Glutamatergic neuron (in vitro differentiated cells): ENCODE measurements at regions not wholly inside any gene's neighbourhood (a gene's known extent, or its start where the extent isn't known, plus 50 kb on each side); places are given as distances from the start of the nearest gene placed in this dataset.

Source experiments
- DNase-seq: peaks from one replicate; pipeline ENCODE4 v3.0.0; 2022
- H3K27ac Mint-ChIP-seq: one replicate; pipeline ENCODE4 v1.8.0; 2020; ENCODE audit warnings: mild to moderate bottlenecking, mixed read lengths, inconsistent platforms; ENCODE audit not compliant: unreplicated experiment
- H3K27me3 Mint-ChIP-seq: one replicate; pipeline ENCODE4 v1.8.0; 2020; ENCODE audit warnings: mild to moderate bottlenecking, moderate library complexity, mixed read lengths, inconsistent platforms; ENCODE audit not compliant: unreplicated experiment
- H3K36me3 Mint-ChIP-seq: one replicate; pipeline ENCODE4 v1.8.0; 2020; ENCODE audit warnings: mild to moderate bottlenecking, mixed read lengths, inconsistent platforms; ENCODE audit not compliant: unreplicated experiment
- H3K4me1 Mint-ChIP-seq: one replicate; pipeline ENCODE4 v1.8.0; 2020; ENCODE audit warnings: mild to moderate bottlenecking, low read depth, mixed read lengths, inconsistent platforms; ENCODE audit not compliant: unreplicated experiment
- H3K4me3 Mint-ChIP-seq: one replicate; pipeline ENCODE4 v1.8.0; 2020; ENCODE audit warnings: mild to moderate bottlenecking, mixed read lengths, inconsistent platforms; ENCODE audit not compliant: unreplicated experiment
- H3K9me3 Mint-ChIP-seq: one replicate; pipeline ENCODE4 v1.8.0; 2020; ENCODE audit warnings: mild to moderate bottlenecking, moderate library complexity, mixed read lengths, inconsistent platforms; ENCODE audit not compliant: unreplicated experiment
- TF ChIP-seq, protein P1 (sequence below): fragments of 200-600 bp; sonication (generic); IDR thresholded peaks from one replicate; pipeline ENCODE4 v1.5.0; 2021; ENCODE audit not compliant: partially characterized antibody, unreplicated experiment

DNA sequence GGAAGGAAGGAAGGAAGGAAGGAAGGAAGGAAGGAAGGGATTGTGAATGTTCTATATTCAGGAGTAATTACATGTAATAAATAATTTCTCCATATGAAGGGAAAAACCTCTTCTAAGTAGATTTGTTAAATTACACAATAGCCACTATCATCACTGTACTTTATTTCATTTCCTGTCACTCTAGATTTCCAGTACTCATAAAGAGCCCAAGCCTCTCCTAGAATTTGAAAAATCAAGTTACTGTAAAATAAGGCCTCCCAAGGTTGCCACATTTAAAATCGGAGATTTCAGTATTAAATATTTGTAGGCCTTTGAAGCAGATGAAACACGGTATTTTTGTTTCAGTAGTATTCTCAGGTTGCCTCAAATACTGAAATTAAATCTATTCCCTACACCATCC is 499.0 kb downstream of the CDH10 start:
- DNase-seq = no peak
- Mint-ChIP-seq H3K4me1 (no peaks in the 10 kb centered on the region), H3K36me3 (no peaks in the 10 kb centered on the region), H3K27ac (no peak overlapping the region), H3K27me3 (no peaks in the 10 kb centered on the region), H3K4me3 (no peak overlapping the region), H3K9me3 (no peaks in the 10 kb centered on the region)
- TF ChIP-seq, protein P1, sequence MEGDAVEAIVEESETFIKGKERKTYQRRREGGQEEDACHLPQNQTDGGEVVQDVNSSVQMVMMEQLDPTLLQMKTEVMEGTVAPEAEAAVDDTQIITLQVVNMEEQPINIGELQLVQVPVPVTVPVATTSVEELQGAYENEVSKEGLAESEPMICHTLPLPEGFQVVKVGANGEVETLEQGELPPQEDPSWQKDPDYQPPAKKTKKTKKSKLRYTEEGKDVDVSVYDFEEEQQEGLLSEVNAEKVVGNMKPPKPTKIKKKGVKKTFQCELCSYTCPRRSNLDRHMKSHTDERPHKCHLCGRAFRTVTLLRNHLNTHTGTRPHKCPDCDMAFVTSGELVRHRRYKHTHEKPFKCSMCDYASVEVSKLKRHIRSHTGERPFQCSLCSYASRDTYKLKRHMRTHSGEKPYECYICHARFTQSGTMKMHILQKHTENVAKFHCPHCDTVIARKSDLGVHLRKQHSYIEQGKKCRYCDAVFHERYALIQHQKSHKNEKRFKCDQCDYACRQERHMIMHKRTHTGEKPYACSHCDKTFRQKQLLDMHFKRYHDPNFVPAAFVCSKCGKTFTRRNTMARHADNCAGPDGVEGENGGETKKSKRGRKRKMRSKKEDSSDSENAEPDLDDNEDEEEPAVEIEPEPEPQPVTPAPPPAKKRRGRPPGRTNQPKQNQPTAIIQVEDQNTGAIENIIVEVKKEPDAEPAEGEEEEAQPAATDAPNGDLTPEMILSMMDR = no peak

DNA sequence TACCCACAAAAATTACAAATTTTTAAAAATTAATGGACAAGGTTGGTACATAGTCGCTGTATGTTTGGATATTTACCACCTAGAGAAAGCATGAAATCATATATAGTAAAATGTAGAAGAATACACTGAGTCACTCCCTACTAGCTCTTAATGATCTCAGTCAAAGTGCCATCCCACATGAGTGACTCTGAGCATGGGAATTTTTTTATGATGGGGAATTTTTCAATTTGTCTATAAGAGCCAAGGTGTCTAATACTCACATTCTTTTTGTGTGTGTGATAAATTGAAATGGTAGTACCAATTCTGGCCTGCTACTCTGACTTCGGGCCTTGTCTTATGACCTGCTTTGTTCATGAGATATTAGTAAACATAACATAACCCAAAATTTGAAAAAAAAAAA is 483.2 kb downstream of the CDH10 start:
- Mint-ChIP-seq H3K4me1 (no peaks in the 10 kb centered on the region), H3K36me3 (no peaks in the 10 kb centered on the region), H3K27me3 (peaks cover 2% of the 10 kb centered on the region), H3K4me3 (no peak overlapping the region), H3K27ac (no peak overlapping the region), H3K9me3 (no peaks in the 10 kb centered on the region)
- no peak for DNase-seq
- TF ChIP-seq, protein P1 = no peak

DNA sequence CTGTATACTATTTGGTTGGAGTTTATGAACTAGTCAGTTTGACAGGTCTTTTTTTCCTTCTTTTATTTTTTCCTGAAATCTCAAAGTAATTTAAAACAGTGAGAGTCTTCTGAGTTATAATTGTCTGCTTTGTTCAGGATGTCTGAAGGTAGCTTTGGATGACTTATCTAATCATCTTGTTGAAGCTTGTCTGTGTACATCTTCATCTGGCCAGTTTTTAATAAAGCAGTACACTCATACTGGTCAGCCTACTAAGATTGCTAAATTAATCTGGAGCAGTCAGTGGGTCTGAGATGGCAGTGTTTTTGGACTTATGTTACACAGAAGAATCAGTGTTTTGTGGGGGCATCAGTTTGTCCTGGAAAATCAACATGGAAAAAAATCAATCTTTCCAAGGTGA is 482.4 kb downstream of the CDH10 start:
- H3K27me3 Mint-ChIP-seq = peaks cover 2% of the 10 kb centered on the region
- no peak for DNase-seq
- no peaks in the 10 kb centered on the region for H3K4me1 Mint-ChIP-seq
- H3K9me3 Mint-ChIP-seq = no peaks in the 10 kb centered on the region
- no peak overlapping the region for H3K27ac Mint-ChIP-seq
- H3K4me3 Mint-ChIP-seq = no peak overlapping the region
- TF ChIP-seq, protein P1 = no peak
- no peaks in the 10 kb centered on the region for H3K36me3 Mint-ChIP-seq

DNA sequence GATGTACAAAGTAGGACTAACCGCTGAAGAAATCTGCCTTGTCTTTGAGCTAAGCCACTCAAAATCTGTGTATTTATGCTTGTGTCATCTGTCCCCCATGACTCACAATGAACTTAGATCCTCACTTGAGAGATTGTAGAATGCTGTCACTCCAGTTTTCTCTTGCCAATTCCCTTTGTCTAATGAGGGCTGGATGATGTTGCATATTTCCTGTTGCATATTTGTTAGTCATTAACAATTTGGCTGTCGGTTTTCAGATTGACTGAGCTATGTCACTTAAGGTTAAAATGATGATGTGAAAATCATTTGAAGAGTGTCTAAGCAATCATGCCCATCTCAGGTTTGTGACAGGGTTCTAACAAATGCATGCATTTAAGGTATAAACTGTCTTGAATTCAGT is 481.7 kb downstream of the CDH10 start:
- Mint-ChIP-seq H3K27ac (no peak overlapping the region), H3K27me3 (peaks cover 2% of the 10 kb centered on the region), H3K4me1 (no peaks in the 10 kb centered on the region), H3K9me3 (no peaks in the 10 kb centered on the region), H3K36me3 (no peaks in the 10 kb centered on the region), H3K4me3 (no peak overlapping the region)
- DNase-seq = no peak
- TF ChIP-seq, protein P1 = no peak

DNA sequence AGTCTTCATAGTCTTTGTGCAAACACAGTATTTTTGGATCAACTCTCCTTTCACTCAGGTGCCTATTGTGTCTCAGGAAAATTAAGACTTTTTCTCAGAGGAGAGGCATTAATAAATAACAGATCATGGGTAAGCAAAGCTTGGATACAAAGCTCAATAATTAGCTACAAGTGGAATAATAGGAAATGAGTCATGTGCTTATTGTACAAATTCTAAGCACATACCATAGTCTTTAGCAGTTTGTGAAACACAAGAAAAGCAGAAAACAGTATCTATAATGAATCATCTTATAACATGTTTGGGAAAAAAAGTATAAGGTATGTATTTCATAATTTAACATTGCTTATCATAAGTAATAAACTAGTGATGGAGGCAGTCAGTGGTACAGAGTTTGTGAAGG is 477.0 kb downstream of the CDH10 start:
- H3K27ac Mint-ChIP-seq = no peak overlapping the region
- no peak for DNase-seq
- peaks cover 2% of the 10 kb centered on the region for H3K27me3 Mint-ChIP-seq
- H3K4me3 Mint-ChIP-seq = no peak overlapping the region
- H3K9me3 Mint-ChIP-seq = no peaks in the 10 kb centered on the region
- TF ChIP-seq, protein P1 = no peak
- no peaks in the 10 kb centered on the region for H3K4me1 Mint-ChIP-seq
- H3K36me3 Mint-ChIP-seq = no peaks in the 10 kb centered on the region
